ENCODE measurements at regions not wholly inside any gene's neighbourhood (a gene's known extent, or its start where the extent isn't known, plus 50 kb on each side); places are given as distances from the start of the nearest gene placed in this dataset.

DNA sequence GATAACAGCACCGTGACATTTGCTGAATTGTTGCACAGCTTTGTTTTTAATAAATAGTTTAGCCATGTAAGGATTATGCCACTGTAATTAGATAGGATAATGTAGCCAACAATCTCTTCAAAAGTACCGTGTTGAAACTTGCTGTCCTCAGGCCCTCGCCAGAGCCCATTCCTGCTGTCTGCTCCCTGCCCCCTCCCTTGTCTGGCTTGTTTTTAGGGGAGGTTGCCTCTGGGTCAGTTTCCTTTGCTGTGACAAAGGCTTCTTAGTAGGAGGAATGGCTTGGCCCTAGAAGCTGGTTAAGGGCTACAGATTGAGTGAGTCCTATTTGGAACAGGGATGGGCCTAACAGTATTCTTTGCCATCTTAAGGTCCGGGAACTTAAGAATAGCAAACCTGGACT is 107.9 kb downstream of the LMO4 start:
- H3K27me3 ChIP-seq (ENCODE audit: control insufficient read depth, insufficient read depth, low read length) = no peaks in the 10 kb centered on the region
- no peaks in the 10 kb centered on the region for H3K9me3 ChIP-seq (ENCODE audit: control insufficient read depth, insufficient read depth, low read depth, low read length)
- H3K4me1 ChIP-seq (ENCODE audit: control insufficient read depth, insufficient read depth, low read length) = no peaks in the 10 kb centered on the region
- BruUV-seq (replicated peaks) = no TSS peak
- H3K27ac ChIP-seq (ENCODE audit: low read length) = no peak overlapping the region
- no peak for DNase-seq (ENCODE audit: low read depth, low spot score)
- POLR2A ChIA-PET = no interaction called here
- ATAC-seq = no peak
- TF ChIP-seq SIN3A (IDR thresholded peaks at IDR 0.05; ENCODE audit: borderline replicate concordance, insufficient read depth, low read depth, low read length) (no peak), POLR2AphosphoS5 (IDR thresholded peaks at IDR 0.05; ENCODE audit: low read depth, low read length) (no peak), TCF7L2 (IDR thresholded peaks at IDR 0.05; ENCODE audit: low read depth, low read length) (no peak)
- TF ChIP-seq, protein P1, sequence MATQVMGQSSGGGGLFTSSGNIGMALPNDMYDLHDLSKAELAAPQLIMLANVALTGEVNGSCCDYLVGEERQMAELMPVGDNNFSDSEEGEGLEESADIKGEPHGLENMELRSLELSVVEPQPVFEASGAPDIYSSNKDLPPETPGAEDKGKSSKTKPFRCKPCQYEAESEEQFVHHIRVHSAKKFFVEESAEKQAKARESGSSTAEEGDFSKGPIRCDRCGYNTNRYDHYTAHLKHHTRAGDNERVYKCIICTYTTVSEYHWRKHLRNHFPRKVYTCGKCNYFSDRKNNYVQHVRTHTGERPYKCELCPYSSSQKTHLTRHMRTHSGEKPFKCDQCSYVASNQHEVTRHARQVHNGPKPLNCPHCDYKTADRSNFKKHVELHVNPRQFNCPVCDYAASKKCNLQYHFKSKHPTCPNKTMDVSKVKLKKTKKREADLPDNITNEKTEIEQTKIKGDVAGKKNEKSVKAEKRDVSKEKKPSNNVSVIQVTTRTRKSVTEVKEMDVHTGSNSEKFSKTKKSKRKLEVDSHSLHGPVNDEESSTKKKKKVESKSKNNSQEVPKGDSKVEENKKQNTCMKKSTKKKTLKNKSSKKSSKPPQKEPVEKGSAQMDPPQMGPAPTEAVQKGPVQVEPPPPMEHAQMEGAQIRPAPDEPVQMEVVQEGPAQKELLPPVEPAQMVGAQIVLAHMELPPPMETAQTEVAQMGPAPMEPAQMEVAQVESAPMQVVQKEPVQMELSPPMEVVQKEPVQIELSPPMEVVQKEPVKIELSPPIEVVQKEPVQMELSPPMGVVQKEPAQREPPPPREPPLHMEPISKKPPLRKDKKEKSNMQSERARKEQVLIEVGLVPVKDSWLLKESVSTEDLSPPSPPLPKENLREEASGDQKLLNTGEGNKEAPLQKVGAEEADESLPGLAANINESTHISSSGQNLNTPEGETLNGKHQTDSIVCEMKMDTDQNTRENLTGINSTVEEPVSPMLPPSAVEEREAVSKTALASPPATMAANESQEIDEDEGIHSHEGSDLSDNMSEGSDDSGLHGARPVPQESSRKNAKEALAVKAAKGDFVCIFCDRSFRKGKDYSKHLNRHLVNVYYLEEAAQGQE (IDR thresholded peaks at IDR 0.05; ENCODE audit: insufficient read depth in 1 of 2, low read depth in 2 of 2, low read length in 1 of 2) = no peak
- TF ChIP-seq, protein P2, sequence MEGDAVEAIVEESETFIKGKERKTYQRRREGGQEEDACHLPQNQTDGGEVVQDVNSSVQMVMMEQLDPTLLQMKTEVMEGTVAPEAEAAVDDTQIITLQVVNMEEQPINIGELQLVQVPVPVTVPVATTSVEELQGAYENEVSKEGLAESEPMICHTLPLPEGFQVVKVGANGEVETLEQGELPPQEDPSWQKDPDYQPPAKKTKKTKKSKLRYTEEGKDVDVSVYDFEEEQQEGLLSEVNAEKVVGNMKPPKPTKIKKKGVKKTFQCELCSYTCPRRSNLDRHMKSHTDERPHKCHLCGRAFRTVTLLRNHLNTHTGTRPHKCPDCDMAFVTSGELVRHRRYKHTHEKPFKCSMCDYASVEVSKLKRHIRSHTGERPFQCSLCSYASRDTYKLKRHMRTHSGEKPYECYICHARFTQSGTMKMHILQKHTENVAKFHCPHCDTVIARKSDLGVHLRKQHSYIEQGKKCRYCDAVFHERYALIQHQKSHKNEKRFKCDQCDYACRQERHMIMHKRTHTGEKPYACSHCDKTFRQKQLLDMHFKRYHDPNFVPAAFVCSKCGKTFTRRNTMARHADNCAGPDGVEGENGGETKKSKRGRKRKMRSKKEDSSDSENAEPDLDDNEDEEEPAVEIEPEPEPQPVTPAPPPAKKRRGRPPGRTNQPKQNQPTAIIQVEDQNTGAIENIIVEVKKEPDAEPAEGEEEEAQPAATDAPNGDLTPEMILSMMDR (IDR thresholded peaks at IDR 0.05) = no peak
- intact Hi-C loops (cut with micrococcal nuclease; ENCODE audit: unreplicated experiment) (no loop called here), in situ Hi-C loops (cut with HindIII; ENCODE audit: low pct_unique_long_range_greater_than_20kb, low sequenced_read_pairs) (no loop called here)
- no peak overlapping the region for H3K4me3 ChIP-seq (ENCODE audit: low read depth in 2 of 2, low read length in 2 of 2)
- no peaks in the 10 kb centered on the region for H3K36me3 ChIP-seq (ENCODE audit: control insufficient read depth, insufficient read depth, low read length)
- CTCF ChIA-PET = no interaction called here

DNA sequence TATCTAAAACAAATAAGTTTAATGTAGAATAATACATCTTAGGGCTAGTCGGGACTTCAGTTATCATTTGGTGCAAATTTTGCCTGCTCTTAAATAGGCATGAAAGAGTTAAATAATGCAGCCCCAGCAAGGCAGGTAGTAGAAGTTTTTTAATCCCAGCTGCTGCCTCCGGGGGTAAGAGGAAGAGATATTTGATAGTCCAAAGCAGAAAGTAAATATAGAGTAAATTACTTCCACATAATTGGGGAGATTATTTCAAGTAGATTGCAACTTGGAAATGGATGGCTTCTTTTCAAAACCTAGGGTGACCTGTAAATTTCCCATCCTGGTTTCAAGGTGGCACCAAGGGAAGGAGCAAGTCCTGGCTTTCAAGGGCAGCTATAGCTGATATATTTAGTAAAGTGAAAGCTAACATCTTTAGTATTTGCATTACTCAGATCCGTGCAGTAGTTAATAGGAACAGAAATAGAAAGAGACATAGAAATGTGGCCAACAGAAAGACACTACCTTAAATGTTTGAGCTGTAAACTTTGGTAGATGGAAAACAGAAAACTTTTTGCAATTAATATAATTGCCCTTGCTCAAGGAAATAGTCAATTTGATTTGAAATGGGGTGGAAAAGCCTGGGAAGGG is 109.1 kb downstream of the LMO4 start:
- Histone ChIP-seq H3K27ac (ENCODE audit: low read length) (no peak overlapping the region), H3K4me1 (ENCODE audit: control insufficient read depth, insufficient read depth, low read length) (no peaks in the 10 kb centered on the region), H3K36me3 (ENCODE audit: control insufficient read depth, insufficient read depth, low read length) (no peaks in the 10 kb centered on the region), H3K4me3 (ENCODE audit: low read depth in 2 of 2, low read length in 2 of 2) (no peak overlapping the region), H3K9me3 (ENCODE audit: control insufficient read depth, insufficient read depth, low read depth, low read length) (no peaks in the 10 kb centered on the region), H3K27me3 (ENCODE audit: control insufficient read depth, insufficient read depth, low read length) (no peaks in the 10 kb centered on the region)
- CTCF ChIA-PET = no interaction called here
- ATAC-seq (no peak), DNase-seq (ENCODE audit: low read depth, low spot score) (no peak)
- no TSS peak for BruUV-seq (replicated peaks)
- TF ChIP-seq SIN3A (IDR thresholded peaks at IDR 0.05; ENCODE audit: borderline replicate concordance, insufficient read depth, low read depth, low read length) (no peak), POLR2AphosphoS5 (IDR thresholded peaks at IDR 0.05; ENCODE audit: low read depth, low read length) (no peak), TCF7L2 (IDR thresholded peaks at IDR 0.05; ENCODE audit: low read depth, low read length) (no peak)
- TF ChIP-seq, protein P2 (IDR thresholded peaks at IDR 0.05) = no peak
- TF ChIP-seq, protein P1 (IDR thresholded peaks at IDR 0.05; ENCODE audit: insufficient read depth in 1 of 2, low read depth in 2 of 2, low read length in 1 of 2) = no peak
- POLR2A ChIA-PET = no interaction called here
- intact Hi-C loops (cut with micrococcal nuclease; ENCODE audit: unreplicated experiment) (no loop called here), in situ Hi-C loops (cut with HindIII; ENCODE audit: low pct_unique_long_range_greater_than_20kb, low sequenced_read_pairs) (no loop called here)

Data from Panc1 (cell line).